NT2/D1 (cell line): ENCODE measurements at regions not wholly inside any gene's neighbourhood (a gene's known extent, or its start where the extent isn't known, plus 50 kb on each side); places are given as distances from the start of the nearest gene placed in this dataset.

Experiments
- SUZ12 ChIP-seq: IDR thresholded peaks from 2 replicates; pipeline ENCODE4 v1.6.1; 2011; ENCODE audit not compliant: insufficient read length, insufficient read depth; ENCODE audit errors: extremely low read depth
- YY1 ChIP-seq: IDR thresholded peaks from 2 replicates; pipeline ENCODE4 v1.6.1; 2011; ENCODE audit not compliant: insufficient read length, insufficient read depth
- ZNF274 ChIP-seq: IDR thresholded peaks from 2 replicates; pipeline ENCODE4 v1.6.1; 2011; ENCODE audit warnings: mild to moderate bottlenecking, low read depth, low read length

DNA sequence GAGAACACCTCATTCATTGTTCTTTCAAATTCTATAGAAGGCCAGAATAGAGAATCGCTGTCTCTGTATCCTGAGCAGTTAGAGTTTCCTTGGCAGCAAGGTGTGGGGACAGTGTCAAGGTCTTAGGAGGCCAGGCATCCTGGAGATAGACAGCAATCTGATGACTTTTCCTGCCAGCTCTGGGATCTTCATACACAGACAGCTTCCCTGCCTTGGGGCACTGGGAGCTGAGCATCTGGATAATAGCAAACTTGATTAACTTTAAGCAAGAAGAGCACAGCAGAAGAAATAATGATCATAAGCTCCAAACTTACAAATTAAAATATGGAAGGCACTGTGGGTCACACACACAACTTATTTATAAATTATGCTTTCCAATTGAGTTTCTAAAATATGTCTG, 86.1 kb upstream of the STK32A start:
- TF ChIP-seq YY1 (no peak), ZNF274 (no peak), SUZ12 (no peak)
